BE2C (cell line): ENCODE measurements at regions not wholly inside any gene's neighbourhood (a gene's known extent, or its start where the extent isn't known, plus 50 kb on each side); places are given as distances from the start of the nearest gene placed in this dataset.

Source experiments
- DNase-seq: peaks from one replicate; pipeline ENCODE4 v3.0.0-alpha.2; 2020
- H3K27me3 ChIP-seq: fragments of 250-450 bp; sonication (Bioruptor Pico); 2 replicates; pipeline ENCODE4 v1.5.1; 2020; ENCODE audit warnings: mild to moderate bottlenecking
- H3K36me3 ChIP-seq: fragments of 250-450 bp; sonication (Bioruptor Pico); 2 replicates; pipeline ENCODE4 v1.5.1; 2020; ENCODE audit warnings: mild to moderate bottlenecking
- H3K4me1 ChIP-seq: fragments of 250-450 bp; sonication (Bioruptor Pico); 2 replicates; pipeline ENCODE4 v1.5.1; 2020
- H3K4me3 ChIP-seq: 2 replicates; pipeline ENCODE4 v1.5.1; 2011; ENCODE audit warnings: low read depth, low read length
- H3K9me3 ChIP-seq: fragments of 250-450 bp; sonication (Bioruptor Pico); 2 replicates; pipeline ENCODE4 v1.5.1; 2020
- CTCF ChIP-seq: IDR thresholded peaks from 2 replicates; pipeline ENCODE4 v1.5.1; 2012; ENCODE audit warnings: mild to moderate bottlenecking, low read depth, low read length

GRCh38 chr18:79583984-79584401 lies 95.6 kb upstream of the CTDP1 start:
- H3K36me3 ChIP-seq, result no peaks in the 10 kb centered on the region
- H3K4me3 ChIP-seq, result no peak overlapping the region
- H3K9me3 ChIP-seq, result no peaks in the 10 kb centered on the region
- no peaks in the 10 kb centered on the region for H3K4me1 ChIP-seq
- H3K27me3 ChIP-seq, result no peaks in the 10 kb centered on the region
- TF ChIP-seq CTCF, result no peak
- DNase-seq, result no peak

- Histone ChIP-seq H3K4me1 (no peaks in the 10 kb centered on the region), H3K36me3 (no peaks in the 10 kb centered on the region), H3K9me3 (no peaks in the 10 kb centered on the region), H3K27me3 (no peaks in the 10 kb centered on the region), H3K4me3 (no peak overlapping the region)
- no peak for DNase-seq
- no peak for TF ChIP-seq CTCF
Measured at GRCh38 chr18:79584491-79585394, 94.9 kb upstream of the CTDP1 start.

DNA sequence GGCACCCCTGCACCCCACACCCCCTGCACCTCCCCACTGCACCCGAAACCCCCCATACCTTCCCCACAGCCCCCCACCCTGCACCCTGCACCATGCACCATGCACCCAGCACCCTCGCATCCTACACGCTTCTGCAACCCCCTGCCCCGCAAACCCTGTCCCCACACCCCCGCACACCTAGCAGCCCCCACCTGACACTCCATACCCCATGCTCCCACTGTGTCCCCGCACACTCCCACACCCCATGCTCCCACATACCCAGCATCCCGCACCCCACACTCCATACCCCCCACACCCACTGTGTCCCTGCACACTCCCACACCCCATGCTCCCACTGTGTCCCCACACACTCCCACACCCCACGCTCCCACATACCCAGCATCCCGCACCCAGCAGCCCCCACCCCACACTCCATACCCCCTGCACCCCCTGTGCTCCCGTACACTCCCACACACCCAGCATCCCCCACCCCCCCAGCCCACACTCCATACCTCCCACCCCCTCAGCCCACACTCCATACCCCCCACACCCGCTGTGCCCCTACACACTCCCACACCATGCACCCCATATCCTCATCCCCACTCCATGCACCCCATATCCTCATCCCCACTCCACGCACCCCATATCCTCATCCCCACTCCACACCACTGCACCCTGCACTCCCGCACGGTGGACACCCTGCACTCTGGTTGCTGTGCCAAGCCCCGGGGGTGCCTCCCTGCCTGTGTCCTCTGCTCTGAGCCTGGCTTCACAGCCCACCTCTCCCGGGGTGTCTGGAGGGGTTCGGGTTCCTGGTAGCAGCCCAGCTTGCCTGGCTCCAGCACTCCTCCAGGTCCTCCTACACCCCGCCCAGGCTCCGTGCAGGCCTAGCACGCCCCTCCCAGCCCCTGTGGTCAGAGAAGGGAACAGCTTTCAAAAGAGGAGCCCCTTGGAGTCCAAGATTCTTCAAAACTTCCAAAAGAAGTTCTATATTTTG lies 93.9 kb upstream of the CTDP1 start:
- TF ChIP-seq CTCF, result no peak
- Histone ChIP-seq H3K9me3 (no peaks in the 10 kb centered on the region), H3K4me3 (no peak overlapping the region), H3K4me1 (no peaks in the 10 kb centered on the region), H3K36me3 (no peaks in the 10 kb centered on the region), H3K27me3 (no peaks in the 10 kb centered on the region)
- DNase-seq, result no peak

GRCh38 chr18:79586436-79587225 lies 93.0 kb upstream of the CTDP1 start:
- no peaks in the 10 kb centered on the region for H3K36me3 ChIP-seq
- TF ChIP-seq CTCF, result no peak
- no peaks in the 10 kb centered on the region for H3K4me1 ChIP-seq
- DNase-seq, result no peak
- no peaks in the 10 kb centered on the region for H3K9me3 ChIP-seq
- H3K4me3 ChIP-seq, result no peak overlapping the region
- no peaks in the 10 kb centered on the region for H3K27me3 ChIP-seq

DNA sequence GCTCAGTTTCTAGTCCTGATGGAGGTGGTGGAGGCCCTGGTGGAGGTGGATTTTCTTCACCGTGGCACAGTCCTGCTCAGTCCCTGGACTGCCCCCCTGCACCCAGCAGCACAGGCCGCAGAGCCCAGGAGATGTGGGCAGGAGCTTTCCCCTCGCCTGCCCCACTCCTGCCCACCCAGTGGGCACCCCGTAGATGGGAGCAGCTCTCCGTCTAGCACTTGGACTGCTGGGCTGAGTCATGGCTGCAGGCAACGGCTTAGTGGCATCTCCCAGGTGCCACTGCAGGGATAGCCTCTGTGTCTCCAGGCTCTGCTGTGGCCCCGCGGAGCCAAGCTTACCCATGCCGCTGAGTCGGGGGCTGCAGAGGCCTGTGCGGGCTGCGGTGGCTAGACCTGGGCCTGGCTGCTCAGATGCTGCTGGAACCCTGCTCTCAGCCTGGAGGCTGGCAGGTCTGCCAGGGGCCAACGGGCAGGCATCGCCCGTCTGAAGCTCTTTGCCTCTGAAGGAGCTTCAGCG lies 92.3 kb upstream of the CTDP1 start:
- Histone ChIP-seq H3K27me3 (no peaks in the 10 kb centered on the region), H3K4me3 (no peak overlapping the region), H3K36me3 (no peaks in the 10 kb centered on the region), H3K4me1 (no peaks in the 10 kb centered on the region), H3K9me3 (no peaks in the 10 kb centered on the region)
- no peak for DNase-seq
- TF ChIP-seq CTCF, result no peak
